Skeletal muscle tissue (tissue), 3 donors: ENCODE measurements at regions not wholly inside any gene's neighbourhood (a gene's known extent, or its start where the extent isn't known, plus 50 kb on each side); places are given as distances from the start of the nearest gene placed in this dataset.

Source experiments
- H3K27ac ChIP-seq: one replicate; pipeline ENCODE4 v1.7.0; 2013; ENCODE audit warnings: mild to moderate bottlenecking, low read depth, low read length, inconsistent platforms
- H3K27me3 ChIP-seq, 3 donors: one replicate each; pipeline ENCODE4 v1.7.0; 2013; ENCODE audit warnings: low read length in 3 of 3; ENCODE audit not compliant: control insufficient read depth in 3 of 3, insufficient read depth in 3 of 3
- H3K36me3 ChIP-seq, 3 donors: one replicate each; pipeline ENCODE4 v1.7.0; 2013; ENCODE audit warnings: low read length in 3 of 3; ENCODE audit not compliant: control insufficient read depth in 3 of 3, insufficient read depth in 3 of 3
- H3K4me1 ChIP-seq, 3 donors: one replicate each; pipeline ENCODE4 v1.7.0; 2013; ENCODE audit warnings: low read length in 3 of 3, mild to moderate bottlenecking in 3 of 3; ENCODE audit not compliant: control insufficient read depth in 3 of 3, insufficient read depth in 3 of 3
- H3K4me3 ChIP-seq, 3 donors: one replicate each; pipeline ENCODE4 v1.7.0; 2013; ENCODE audit warnings: low read length in 3 of 3
- H3K9ac ChIP-seq, 3 donors: one replicate each; pipeline ENCODE4 v1.7.0; 2013; ENCODE audit warnings: low read length in 3 of 3, mild to moderate bottlenecking in 3 of 3, moderate library complexity in 2 of 3, low read depth in 1 of 3
- H3K9me3 ChIP-seq, 3 donors: one replicate each; pipeline ENCODE4 v1.7.0; 2013; ENCODE audit warnings: low read length in 3 of 3; ENCODE audit not compliant: control insufficient read depth in 3 of 3
- donor health status: Osteomylitis.

- H3K4me3 ChIP-seq = no peak overlapping the region
- H3K27me3 ChIP-seq = no peaks in the 10 kb centered on the region
Measured at GRCh38 chr15:94602754-94603470, 371.6 kb downstream of the MCTP2 start.

GRCh38 chr15:94606286-94606685, 374.9 kb downstream of the MCTP2 start:
- Histone ChIP-seq H3K4me1 (no peaks in the 10 kb centered on the region), H3K4me3 (no peak overlapping the region), H3K36me3 (no peaks in the 10 kb centered on the region)

More at GRCh38 chr15:94602754-94603470, 371.6 kb downstream of the MCTP2 start:
- Histone ChIP-seq H3K4me1 (no peaks in the 10 kb centered on the region), H3K9ac (no peak overlapping the region), H3K9me3 (no peaks in the 10 kb centered on the region), H3K27ac (no peak overlapping the region), H3K36me3 (no peaks in the 10 kb centered on the region)

GRCh38 chr15:94607176-94607654, 375.9 kb downstream of the MCTP2 start:
- Histone ChIP-seq H3K27ac (no peak overlapping the region), H3K36me3 (no peaks in the 10 kb centered on the region), H3K27me3 (no peaks in the 10 kb centered on the region), H3K4me1 (no peaks in the 10 kb centered on the region), H3K9ac (no peak overlapping the region), H3K4me3 (no peak overlapping the region), H3K9me3 (no peaks in the 10 kb centered on the region)

More at GRCh38 chr15:94606286-94606685, 374.9 kb downstream of the MCTP2 start:
- no peaks in the 10 kb centered on the region for H3K27me3 ChIP-seq
- no peak overlapping the region for H3K9ac ChIP-seq
- no peak overlapping the region for H3K27ac ChIP-seq
- no peaks in the 10 kb centered on the region for H3K9me3 ChIP-seq

- H3K9me3 ChIP-seq = peaks cover 0 to 3% (median 0%) of the 10 kb centered on the region in 3 donors
- H3K4me1 ChIP-seq = no peaks in the 10 kb centered on the region
- no peak overlapping the region for H3K4me3 ChIP-seq
- no peak overlapping the region for H3K27ac ChIP-seq
- no peaks in the 10 kb centered on the region for H3K36me3 ChIP-seq
- H3K9ac ChIP-seq = no peak overlapping the region
- H3K27me3 ChIP-seq = no peaks in the 10 kb centered on the region
Measured at GRCh38 chr15:94610069-94610468, 378.7 kb downstream of the MCTP2 start.

DNA sequence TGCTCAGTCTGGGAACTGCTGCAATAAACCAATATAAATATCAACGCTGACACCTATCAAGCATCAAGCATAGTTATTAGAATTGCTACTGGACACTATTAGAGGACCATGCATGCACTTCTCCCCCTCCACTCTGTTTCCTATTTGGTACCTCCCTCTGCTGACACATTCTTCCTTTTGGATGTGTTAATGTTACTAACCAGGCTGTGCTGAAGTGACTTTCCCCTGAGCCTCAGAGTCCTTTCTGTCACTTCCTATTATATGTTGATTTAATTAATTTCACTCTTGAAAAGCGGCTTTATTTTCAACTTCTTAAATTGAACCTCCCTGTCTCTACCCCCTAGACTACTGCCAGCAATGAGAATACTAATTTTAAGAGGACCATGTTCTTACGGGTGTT, 379.1 kb downstream of the MCTP2 start:
- Histone ChIP-seq H3K9ac (no peak overlapping the region), H3K27ac (no peak overlapping the region), H3K27me3 (no peaks in the 10 kb centered on the region)

DNA sequence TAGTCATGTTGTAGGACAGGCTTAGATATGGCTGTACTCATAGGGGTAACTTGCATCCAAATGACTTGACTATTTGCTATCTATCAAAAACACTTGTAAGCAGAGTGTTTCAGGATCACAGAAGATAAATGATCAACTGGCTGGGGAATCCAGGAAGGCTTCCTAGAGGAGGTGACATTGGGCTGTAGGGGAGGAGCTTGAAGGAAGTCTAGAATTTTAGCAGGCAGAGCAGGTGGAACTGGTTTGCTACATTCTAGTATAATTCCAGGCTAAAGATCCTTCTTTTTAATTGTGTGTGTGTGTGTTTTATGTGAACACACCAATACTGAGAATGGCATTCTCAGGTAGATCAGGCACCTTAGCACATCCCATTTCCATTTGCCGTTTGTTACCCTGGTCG, 380.3 kb downstream of the MCTP2 start:
- no peaks in the 10 kb centered on the region for H3K27me3 ChIP-seq
- H3K36me3 ChIP-seq = no peaks in the 10 kb centered on the region
- no peak overlapping the region for H3K9ac ChIP-seq
- H3K9me3 ChIP-seq = peaks cover 0 to 3% (median 0%) of the 10 kb centered on the region in 3 donors
- no peak overlapping the region for H3K4me3 ChIP-seq
- H3K4me1 ChIP-seq = no peaks in the 10 kb centered on the region
- H3K27ac ChIP-seq = no peak overlapping the region

More for the DNA sequence above, 379.1 kb downstream of the MCTP2 start:
- H3K36me3 ChIP-seq = no peaks in the 10 kb centered on the region
- no peak overlapping the region for H3K4me3 ChIP-seq
- H3K4me1 ChIP-seq = no peaks in the 10 kb centered on the region
- peaks cover 0 to 3% (median 0%) of the 10 kb centered on the region in 3 donors for H3K9me3 ChIP-seq

DNA sequence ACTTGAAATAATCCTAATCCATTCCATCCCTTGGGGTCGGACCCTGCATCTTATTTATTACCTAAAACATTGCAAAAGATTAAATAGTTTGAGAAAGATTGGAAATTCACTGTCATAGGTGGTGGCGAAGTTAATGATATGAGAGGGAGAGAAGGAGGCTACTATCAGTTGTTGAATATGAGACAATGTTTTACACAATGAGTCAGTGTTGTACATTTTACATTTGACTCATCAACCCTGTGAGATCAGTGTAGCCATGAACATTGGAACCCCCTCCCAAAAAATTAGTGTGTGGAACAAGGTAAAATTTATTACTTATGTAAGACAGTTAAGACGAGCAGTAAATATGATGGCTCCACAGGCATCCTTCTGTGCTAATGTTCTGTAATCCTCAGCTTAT, 384.3 kb downstream of the MCTP2 start:
- H3K4me3 ChIP-seq = no peak overlapping the region
- no peaks in the 10 kb centered on the region for H3K36me3 ChIP-seq
- no peaks in the 10 kb centered on the region for H3K4me1 ChIP-seq
- H3K9ac ChIP-seq = no peak overlapping the region
- H3K9me3 ChIP-seq = peaks cover 0 to 3% (median 0%) of the 10 kb centered on the region in 3 donors
- no peaks in the 10 kb centered on the region for H3K27me3 ChIP-seq
- H3K27ac ChIP-seq = no peak overlapping the region

GRCh38 chr15:94620632-94621031, 389.3 kb downstream of the MCTP2 start:
- H3K4me3 ChIP-seq = no peak overlapping the region
- H3K36me3 ChIP-seq = no peaks in the 10 kb centered on the region
- no peak overlapping the region for H3K9ac ChIP-seq
- H3K27me3 ChIP-seq = no peaks in the 10 kb centered on the region
- H3K4me1 ChIP-seq = no peaks in the 10 kb centered on the region
- H3K9me3 ChIP-seq = no peaks in the 10 kb centered on the region
- no peak overlapping the region for H3K27ac ChIP-seq

GRCh38 chr15:94621736-94622135, 390.4 kb downstream of the MCTP2 start:
- no peaks in the 10 kb centered on the region for H3K4me1 ChIP-seq
- H3K9ac ChIP-seq = no peak overlapping the region
- H3K27me3 ChIP-seq = no peaks in the 10 kb centered on the region
- H3K27ac ChIP-seq = no peak overlapping the region
- no peaks in the 10 kb centered on the region for H3K36me3 ChIP-seq
- no peaks in the 10 kb centered on the region for H3K9me3 ChIP-seq
- H3K4me3 ChIP-seq = no peak overlapping the region

GRCh38 chr15:94626949-94627348, 395.6 kb downstream of the MCTP2 start:
- Histone ChIP-seq H3K27me3 (peaks cover 0 to 2% (median 0%) of the 10 kb centered on the region in 3 donors), H3K36me3 (no peaks in the 10 kb centered on the region), H3K4me1 (no peaks in the 10 kb centered on the region), H3K9ac (no peak overlapping the region), H3K4me3 (no peak overlapping the region), H3K27ac (no peak overlapping the region), H3K9me3 (no peaks in the 10 kb centered on the region)
